ENCODE measurements at regions not wholly inside any gene's neighbourhood (a gene's known extent, or its start where the extent isn't known, plus 50 kb on each side); places are given as distances from the start of the nearest gene placed in this dataset.

DNA sequence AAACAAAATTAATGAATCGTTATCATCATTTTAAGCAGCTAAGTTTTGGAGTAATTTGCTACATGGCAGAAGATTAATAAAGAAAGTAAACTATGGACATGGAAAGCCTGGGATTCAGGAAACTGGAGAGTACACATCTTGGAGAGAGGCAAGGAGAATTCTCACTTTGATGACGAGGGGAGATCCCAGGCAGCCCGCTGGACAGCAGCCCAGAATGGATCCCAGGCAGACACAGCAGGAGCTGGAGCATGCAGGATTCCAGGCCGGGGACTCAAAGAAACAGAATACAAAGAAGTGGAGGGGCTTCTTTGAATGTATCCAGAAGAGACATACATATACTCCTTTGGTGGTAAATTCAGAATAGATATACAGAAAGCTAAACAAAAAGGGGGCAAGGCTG, 118.0 kb upstream of the ATP6AP2 start:
- DNase-seq (ENCODE audit: extremely low read depth, insufficient read length): no peak
- no peaks in the 10 kb centered on the region; the same call in 1 of the 2 replicates for H3K27me3 ChIP-seq (replicated peaks; ENCODE audit: control insufficient read depth, insufficient read depth, low read length)
- TF ChIP-seq, protein P1, sequence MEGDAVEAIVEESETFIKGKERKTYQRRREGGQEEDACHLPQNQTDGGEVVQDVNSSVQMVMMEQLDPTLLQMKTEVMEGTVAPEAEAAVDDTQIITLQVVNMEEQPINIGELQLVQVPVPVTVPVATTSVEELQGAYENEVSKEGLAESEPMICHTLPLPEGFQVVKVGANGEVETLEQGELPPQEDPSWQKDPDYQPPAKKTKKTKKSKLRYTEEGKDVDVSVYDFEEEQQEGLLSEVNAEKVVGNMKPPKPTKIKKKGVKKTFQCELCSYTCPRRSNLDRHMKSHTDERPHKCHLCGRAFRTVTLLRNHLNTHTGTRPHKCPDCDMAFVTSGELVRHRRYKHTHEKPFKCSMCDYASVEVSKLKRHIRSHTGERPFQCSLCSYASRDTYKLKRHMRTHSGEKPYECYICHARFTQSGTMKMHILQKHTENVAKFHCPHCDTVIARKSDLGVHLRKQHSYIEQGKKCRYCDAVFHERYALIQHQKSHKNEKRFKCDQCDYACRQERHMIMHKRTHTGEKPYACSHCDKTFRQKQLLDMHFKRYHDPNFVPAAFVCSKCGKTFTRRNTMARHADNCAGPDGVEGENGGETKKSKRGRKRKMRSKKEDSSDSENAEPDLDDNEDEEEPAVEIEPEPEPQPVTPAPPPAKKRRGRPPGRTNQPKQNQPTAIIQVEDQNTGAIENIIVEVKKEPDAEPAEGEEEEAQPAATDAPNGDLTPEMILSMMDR (IDR thresholded peaks at IDR 0.05; ENCODE audit: insufficient read depth, low read length, poor library complexity, severe bottlenecking): no peak
- no peaks in the 10 kb centered on the region for H3K36me3 ChIP-seq (ENCODE audit: control insufficient read depth, insufficient read depth, low read length)
- no peak overlapping the region for H3K4me3 ChIP-seq (replicated peaks; ENCODE audit: low read depth, low read length)

DNA sequence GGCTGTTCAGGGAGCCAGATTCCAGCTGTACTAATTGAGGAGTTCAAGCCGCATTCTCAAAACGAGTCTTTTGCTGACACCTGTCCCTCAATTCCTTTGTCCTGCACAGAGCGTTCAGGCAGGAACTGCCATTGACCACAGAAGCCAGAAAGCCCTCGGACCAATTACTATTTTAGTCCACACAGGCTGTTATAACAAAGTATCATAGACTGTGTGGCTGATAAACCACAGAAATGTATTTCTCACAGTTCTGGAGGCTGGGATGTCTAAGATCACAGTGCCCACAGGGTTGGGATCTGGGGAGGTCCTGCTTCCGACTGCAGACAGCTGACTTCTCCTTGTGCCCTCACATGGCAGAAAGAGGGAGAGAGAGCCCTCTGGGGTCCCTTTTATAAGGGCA, 119.8 kb upstream of the ATP6AP2 start:
- no peak for DNase-seq (ENCODE audit: extremely low read depth, insufficient read length)
- Histone ChIP-seq H3K4me3 (replicated peaks; ENCODE audit: low read depth, low read length) (no peak overlapping the region), H3K36me3 (ENCODE audit: control insufficient read depth, insufficient read depth, low read length) (no peaks in the 10 kb centered on the region), H3K27me3 (replicated peaks; ENCODE audit: control insufficient read depth, insufficient read depth, low read length) (no peaks in the 10 kb centered on the region; the same call in 1 of the 2 replicates)
- TF ChIP-seq, protein P1 (IDR thresholded peaks at IDR 0.05; ENCODE audit: insufficient read depth, low read length, poor library complexity, severe bottlenecking): no peak

DNA sequence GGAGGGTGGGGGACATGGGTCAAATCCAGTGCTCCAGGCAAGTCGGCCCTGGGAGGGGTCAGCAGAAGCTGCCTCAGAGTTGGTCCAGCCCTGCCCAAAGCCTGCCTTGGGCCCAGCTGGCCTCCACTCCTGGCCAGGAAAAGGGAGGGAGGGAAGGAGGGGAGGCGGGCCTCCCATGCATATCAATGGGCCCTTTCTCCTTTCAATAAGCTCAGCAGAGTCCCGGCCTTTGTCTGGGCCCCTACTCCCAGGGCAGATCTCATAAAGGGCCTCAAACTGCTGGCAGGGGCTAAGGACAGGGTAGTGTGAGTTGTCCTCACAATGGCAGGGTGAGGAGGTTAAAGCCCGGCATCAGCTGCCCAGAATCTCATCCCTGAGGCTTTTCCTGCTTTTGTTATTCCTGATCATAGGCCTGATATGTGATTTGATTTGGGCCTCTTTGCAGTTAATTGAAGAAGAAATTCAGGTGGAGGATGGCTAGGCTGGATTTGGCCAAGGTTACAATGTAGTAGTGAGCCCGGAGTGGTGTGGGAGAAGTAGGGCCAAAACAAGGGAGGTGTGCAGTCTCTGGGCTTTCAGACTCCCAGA, 121.1 kb upstream of the ATP6AP2 start:
- Histone ChIP-seq H3K4me3 (replicated peaks; ENCODE audit: low read depth, low read length) (no peak overlapping the region), H3K27me3 (replicated peaks; ENCODE audit: control insufficient read depth, insufficient read depth, low read length) (no peaks in the 10 kb centered on the region), H3K36me3 (ENCODE audit: control insufficient read depth, insufficient read depth, low read length) (no peaks in the 10 kb centered on the region)
- TF ChIP-seq, protein P1 (IDR thresholded peaks at IDR 0.05; ENCODE audit: insufficient read depth, low read length, poor library complexity, severe bottlenecking): no peak
- DNase-seq (ENCODE audit: extremely low read depth, insufficient read length): no peak

DNA sequence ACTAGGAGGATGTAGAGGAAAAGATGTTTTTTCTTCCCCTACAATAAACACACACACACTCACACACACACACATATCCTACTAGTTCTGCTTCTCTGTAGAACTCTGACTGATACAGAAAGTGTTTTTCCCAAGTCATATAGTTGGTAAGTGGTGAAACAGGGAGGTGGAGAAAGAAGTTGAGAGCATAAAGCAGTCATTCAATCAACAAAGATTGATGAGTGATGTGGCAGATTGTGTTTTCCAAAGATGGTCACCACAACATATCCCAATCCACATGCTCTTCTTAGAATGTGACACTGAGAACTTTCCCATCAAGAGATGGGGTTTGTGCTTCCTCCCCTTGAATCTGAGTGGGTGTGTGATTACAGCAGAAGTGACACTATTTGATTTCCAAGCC, 123.4 kb upstream of the ATP6AP2 start:
- Histone ChIP-seq H3K36me3 (ENCODE audit: control insufficient read depth, insufficient read depth, low read length) (no peaks in the 10 kb centered on the region), H3K4me3 (replicated peaks; ENCODE audit: low read depth, low read length) (no peak overlapping the region), H3K27me3 (replicated peaks; ENCODE audit: control insufficient read depth, insufficient read depth, low read length) (no peaks in the 10 kb centered on the region)
- TF ChIP-seq, protein P1 (IDR thresholded peaks at IDR 0.05; ENCODE audit: insufficient read depth, low read length, poor library complexity, severe bottlenecking): no peak
- DNase-seq (ENCODE audit: extremely low read depth, insufficient read length): no peak

DNA sequence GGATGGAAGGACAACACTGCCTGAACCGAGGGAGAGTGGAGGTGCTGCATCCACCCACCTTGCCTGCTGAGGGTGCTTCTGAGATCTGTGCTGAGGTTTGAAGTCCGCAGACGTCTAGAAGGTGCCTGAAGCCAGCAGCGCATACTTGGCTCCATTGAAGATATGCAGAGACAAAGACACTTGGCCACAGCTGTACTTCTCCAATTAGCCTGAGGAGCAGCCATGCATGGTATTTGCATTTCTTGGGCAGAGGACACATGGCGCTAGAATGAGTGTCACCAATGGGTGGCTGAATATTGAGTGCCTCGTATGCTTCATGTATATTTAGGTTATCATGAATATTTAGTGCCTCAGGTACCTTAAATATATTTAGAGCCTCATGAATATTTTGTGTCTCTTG, 128.7 kb upstream of the ATP6AP2 start:
- TF ChIP-seq, protein P1 (IDR thresholded peaks at IDR 0.05; ENCODE audit: insufficient read depth, low read length, poor library complexity, severe bottlenecking): no peak
- DNase-seq (ENCODE audit: extremely low read depth, insufficient read length): no peak
- no peak overlapping the region for H3K4me3 ChIP-seq (replicated peaks; ENCODE audit: low read depth, low read length)
- H3K36me3 ChIP-seq (ENCODE audit: control insufficient read depth, insufficient read depth, low read length): no peaks in the 10 kb centered on the region
- no peaks in the 10 kb centered on the region for H3K27me3 ChIP-seq (replicated peaks; ENCODE audit: control insufficient read depth, insufficient read depth, low read length)

Data from GM06990 (cell line).